DND-41 (cell line): ENCODE measurements at regions not wholly inside any gene's neighbourhood (a gene's known extent, or its start where the extent isn't known, plus 50 kb on each side); places are given as distances from the start of the nearest gene placed in this dataset.
"Not testable (repeated sequence)": the region's sequence is repeated elsewhere in the genome, so short reads cannot be mapped to it uniquely, and the experiment has no call there.

Source experiments
- ATAC-seq: fragments of 200-7000 bp; cut with Tn5 transposase; 3 replicates; pipeline ENCODE4 v1.9.1; 2021; ENCODE audit warnings: low read depth; ENCODE audit not compliant: insufficient read depth
- DNase-seq: peaks from one replicate; pipeline ENCODE4 v3.0.0-alpha.2; 2020
- H2AFZ ChIP-seq: 2 replicates; pipeline ENCODE4 v1.6.0; 2012; ENCODE audit warnings: low read depth, low read length
- H3K27ac ChIP-seq: 2 replicates; pipeline ENCODE4 v1.5.1; 2012; ENCODE audit warnings: low read length, inconsistent platforms
- H3K27me3 ChIP-seq: fragments of 200-600 bp; sonication (generic); 2 replicates; pipeline ENCODE4 v1.6.0; 2012; ENCODE audit warnings: low read length, mild to moderate bottlenecking, inconsistent platforms; ENCODE audit not compliant: insufficient read depth, poor library complexity
- H3K36me3 ChIP-seq: 2 replicates; pipeline ENCODE4 v1.5.1; 2012; ENCODE audit warnings: low read length, inconsistent platforms; ENCODE audit not compliant: insufficient read depth
- H3K4me1 ChIP-seq: 2 replicates; pipeline ENCODE4 v1.5.1; 2012; ENCODE audit warnings: mild to moderate bottlenecking, low read length; ENCODE audit not compliant: insufficient read depth
- H3K4me2 ChIP-seq: 2 replicates; pipeline ENCODE4 v1.6.0; 2012; ENCODE audit warnings: mild to moderate bottlenecking, moderate library complexity, low read length, inconsistent platforms; ENCODE audit not compliant: insufficient read depth
- H3K4me3 ChIP-seq, 2 experiments: fragments of 200-600 bp in 1 of 2; shearing (Covaris generic) in 1 of 2; 2 replicates each; pipeline ENCODE4 v1.5.1; 2012 to 2016; ENCODE audit warnings: inconsistent platforms in 2 of 2, low read length in 2 of 2, mild to moderate bottlenecking in 2 of 2, low read depth in 1 of 2, moderate library complexity in 1 of 2
- H3K79me2 ChIP-seq: 2 replicates; pipeline ENCODE4 v1.6.0; 2012; ENCODE audit warnings: low read length, inconsistent platforms; ENCODE audit not compliant: insufficient read depth
- H3K9ac ChIP-seq: 2 replicates; pipeline ENCODE4 v1.6.0; 2012; ENCODE audit warnings: low read depth, mild to moderate bottlenecking, inconsistent platforms, low read length, moderate library complexity
- H3K9me3 ChIP-seq: 2 replicates; pipeline ENCODE4 v1.5.1; 2012; ENCODE audit warnings: low read length, moderate library complexity, mild to moderate bottlenecking, inconsistent platforms; ENCODE audit not compliant: insufficient read depth, severe bottlenecking
- H4K20me1 ChIP-seq: 2 replicates; pipeline ENCODE4 v1.6.0; 2012; ENCODE audit warnings: low read length; ENCODE audit not compliant: insufficient read depth
- CTCF ChIP-seq: IDR thresholded peaks from 2 replicates; pipeline ENCODE4 v1.5.1; 2012; ENCODE audit warnings: borderline replicate concordance, low read length, moderate library complexity, mild to moderate bottlenecking; ENCODE audit not compliant: poor library complexity, severe bottlenecking; ENCODE audit errors: extremely low read depth
- EZH2 ChIP-seq: IDR thresholded peaks from 3 replicates; pipeline ENCODE4 v1.6.1; 2012; ENCODE audit warnings: borderline replicate concordance, low read depth, mild to moderate bottlenecking, moderate library complexity, low read length, inconsistent platforms; ENCODE audit not compliant: severe bottlenecking

DNA sequence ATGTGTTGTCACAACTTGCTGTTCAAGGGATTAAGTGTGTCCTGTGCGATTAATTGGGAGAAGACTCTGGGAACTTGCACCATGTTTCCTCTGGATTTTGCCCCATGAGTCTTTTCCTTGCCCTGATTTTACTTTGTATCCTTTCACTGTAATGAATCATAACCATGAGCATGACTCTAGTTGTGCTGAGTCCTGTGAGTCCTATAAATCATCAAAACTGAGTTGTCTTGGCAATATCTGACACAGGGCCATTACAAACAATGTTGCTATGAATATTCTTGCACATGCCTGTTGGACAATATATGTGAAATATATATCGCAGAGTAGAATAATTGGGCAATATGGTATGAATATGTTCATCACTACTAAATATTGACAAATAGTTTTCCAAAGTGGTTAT lies 56.5 kb upstream of the COL5A2 start:
- Histone ChIP-seq H4K20me1 (no peaks in the 10 kb centered on the region), H3K27ac (no peak overlapping the region), H3K4me3 (no peak overlapping the region), H3K9me3 (no peaks in the 10 kb centered on the region), H3K27me3 (no peaks in the 10 kb centered on the region), H2AFZ (no peak overlapping the region), H3K4me2 (no peak overlapping the region), H3K36me3 (no peaks in the 10 kb centered on the region), H3K79me2 (no peaks in the 10 kb centered on the region), H3K4me1 (no peaks in the 10 kb centered on the region), H3K9ac (no peak overlapping the region)
- DNase-seq (no peak), ATAC-seq (no peak)
- TF ChIP-seq EZH2 (no peak), CTCF (no peak)

GRCh38 chr2:189238903-189239302 lies 59.3 kb upstream of the COL5A2 start:
- H3K36me3 ChIP-seq: no peaks in the 10 kb centered on the region
- H3K9ac ChIP-seq: no peak overlapping the region
- H3K9me3 ChIP-seq: no peaks in the 10 kb centered on the region
- no peaks in the 10 kb centered on the region for H3K27me3 ChIP-seq
- H3K4me3 ChIP-seq: no peak overlapping the region
- no peaks in the 10 kb centered on the region for H3K79me2 ChIP-seq
- TF ChIP-seq EZH2 (no peak), CTCF (no peak)
- no peak overlapping the region for H3K4me2 ChIP-seq
- H2AFZ ChIP-seq: no peak overlapping the region
- H3K4me1 ChIP-seq: no peaks in the 10 kb centered on the region
- ATAC-seq (no peak), DNase-seq (no peak)
- H4K20me1 ChIP-seq: no peaks in the 10 kb centered on the region
- H3K27ac ChIP-seq: no peak overlapping the region

DNA sequence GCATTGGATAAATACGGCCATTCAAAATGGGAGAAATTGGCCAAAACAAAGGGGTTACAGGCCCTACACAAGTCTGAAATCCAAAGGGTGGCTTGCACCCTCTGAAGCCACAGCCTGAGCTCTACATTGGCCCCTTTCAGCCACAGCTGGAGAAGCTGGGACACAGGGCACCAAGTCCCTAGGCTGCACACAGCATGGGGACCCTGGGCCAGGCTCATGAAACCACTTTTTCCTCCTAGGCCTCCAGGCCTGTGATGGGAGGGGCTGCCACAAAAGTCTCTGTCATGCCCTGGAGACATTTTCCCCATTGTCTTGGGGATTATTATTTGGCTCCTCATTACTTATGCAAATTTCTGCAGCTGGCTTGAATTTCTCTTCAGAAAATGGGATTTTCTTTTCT lies 64.3 kb upstream of the COL5A2 start:
- H3K9ac ChIP-seq, H3K4me3 ChIP-seq, ATAC-seq, H3K27ac ChIP-seq, H2AFZ ChIP-seq, H3K4me2 ChIP-seq, H3K4me1 ChIP-seq, H3K79me2 ChIP-seq, DNase-seq, H4K20me1 ChIP-seq, H3K9me3 ChIP-seq, H3K27me3 ChIP-seq, H3K36me3 ChIP-seq: not testable (repeated sequence)

DNA sequence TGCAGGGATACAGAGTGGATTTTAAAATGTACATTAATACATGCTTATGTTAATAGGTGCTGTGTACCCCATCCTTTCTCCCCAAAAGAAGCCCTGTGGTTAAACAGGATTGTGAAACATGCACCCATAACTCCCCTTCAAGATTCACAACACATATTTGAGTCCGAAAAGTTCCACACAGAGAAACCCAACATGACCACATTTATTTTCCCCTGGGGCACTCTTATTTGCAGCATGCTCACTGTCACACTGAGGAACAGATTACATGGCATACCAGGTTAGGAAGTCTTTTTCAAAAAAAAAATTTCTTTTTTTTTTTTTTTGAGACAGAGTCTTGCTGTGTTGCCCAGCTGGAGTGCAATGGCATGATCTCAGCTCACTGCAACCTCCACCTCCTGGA lies 67.7 kb upstream of the COL5A2 start:
- no peaks in the 10 kb centered on the region for H3K36me3 ChIP-seq
- H3K9me3 ChIP-seq: no peaks in the 10 kb centered on the region
- H3K4me1 ChIP-seq: no peaks in the 10 kb centered on the region
- H3K27ac ChIP-seq: no peak overlapping the region
- H3K4me3 ChIP-seq: no peak overlapping the region
- ATAC-seq: no peak
- H3K27me3 ChIP-seq: no peaks in the 10 kb centered on the region
- no peak overlapping the region for H3K4me2 ChIP-seq
- no peaks in the 10 kb centered on the region for H4K20me1 ChIP-seq
- TF ChIP-seq EZH2 (no peak), CTCF (no peak)
- DNase-seq: no peak
- H3K79me2 ChIP-seq: no peaks in the 10 kb centered on the region
- no peak overlapping the region for H3K9ac ChIP-seq
- no peak overlapping the region for H2AFZ ChIP-seq
